GM23248 (cell line): ENCODE measurements at regions not wholly inside any gene's neighbourhood (a gene's known extent, or its start where the extent isn't known, plus 50 kb on each side); places are given as distances from the start of the nearest gene placed in this dataset.

Experiments used
- EZH2 ChIP-seq: fragments of 200-600 bp; sonication (generic); IDR thresholded peaks from 2 replicates; pipeline ENCODE4 v1.6.1; 2018; ENCODE audit warnings: antibody characterized with exemption, mild to moderate bottlenecking; ENCODE audit not compliant: insufficient read depth, poor library complexity, severe bottlenecking
- EZH2phosphoT487 ChIP-seq: fragments of 200-600 bp; sonication (generic); IDR thresholded peaks from 2 replicates; pipeline ENCODE4 v1.6.1; 2018; ENCODE audit warnings: antibody characterized with exemption, moderate library complexity, mild to moderate bottlenecking, low read depth; ENCODE audit not compliant: insufficient read depth

- TF ChIP-seq EZH2phosphoT487 (no peak), EZH2 (no peak)
Observed at GRCh38 chr6:7041511-7042026, 66.2 kb upstream of the RREB1 start.
